Nephron (organoid): ENCODE measurements at regions not wholly inside any gene's neighbourhood (a gene's known extent, or its start where the extent isn't known, plus 50 kb on each side); places are given as distances from the start of the nearest gene placed in this dataset.

Experiments used
- H3K27ac Mint-ChIP-seq, 3 experiments: 2 replicates each; pipeline ENCODE4 v1.8.0; 2020; ENCODE audit warnings: mixed read lengths in 3 of 3, mild to moderate bottlenecking in 2 of 3, moderate library complexity in 1 of 3
- H3K27me3 Mint-ChIP-seq: 2 replicates; pipeline ENCODE4 v1.8.0; 2021; ENCODE audit warnings: low read depth, mild to moderate bottlenecking, moderate library complexity, mixed read lengths
- H3K36me3 Mint-ChIP-seq: 2 replicates; pipeline ENCODE4 v1.8.0; 2020; ENCODE audit warnings: low read depth, mixed read lengths
- H3K4me1 Mint-ChIP-seq: 2 replicates; pipeline ENCODE4 v1.8.0; 2020; ENCODE audit warnings: mixed read lengths
- H3K4me3 Mint-ChIP-seq, 3 experiments: 2 replicates each; pipeline ENCODE4 v1.8.0; 2020; ENCODE audit warnings: mild to moderate bottlenecking in 3 of 3, mixed read lengths in 3 of 3, moderate library complexity in 2 of 3
- H3K9me3 Mint-ChIP-seq: 2 replicates; pipeline ENCODE4 v1.8.0; 2020; ENCODE audit warnings: mixed read lengths
- TF ChIP-seq, protein P1 (sequence below), 3 experiments: fragments of 200-600 bp; sonication (generic); IDR thresholded peaks; one replicate each; pipeline ENCODE4 v1.5.0; 2021; ENCODE audit warnings: antibody characterized with exemption in 3 of 3; ENCODE audit not compliant: unreplicated experiment in 3 of 3

DNA sequence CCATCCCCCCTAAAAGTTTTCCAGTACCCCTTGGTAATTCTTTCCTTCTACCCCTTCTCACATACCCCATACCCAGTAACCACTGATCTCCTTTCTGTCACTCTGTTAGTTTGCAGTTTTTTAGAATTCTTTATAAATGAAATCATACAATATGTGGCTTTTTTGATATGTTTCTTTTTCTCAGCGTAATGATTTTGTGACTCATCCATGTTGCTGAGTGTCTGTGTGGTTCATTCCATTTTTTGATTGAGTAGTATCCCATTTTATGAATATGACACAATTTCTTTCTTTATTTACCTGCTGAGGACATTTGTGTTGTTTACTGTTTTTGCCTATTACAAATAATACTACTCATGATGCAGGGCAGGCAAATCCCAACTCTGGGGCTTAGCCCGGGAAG is 1605.3 kb downstream of the BRINP3 start:
- no peaks in the 10 kb centered on the region for H3K4me1 Mint-ChIP-seq
- peaks cover 2% of the 10 kb centered on the region for H3K9me3 Mint-ChIP-seq
- H3K27me3 Mint-ChIP-seq, result no peaks in the 10 kb centered on the region
- H3K27ac Mint-ChIP-seq, result no peak overlapping the region
- TF ChIP-seq, protein P1, sequence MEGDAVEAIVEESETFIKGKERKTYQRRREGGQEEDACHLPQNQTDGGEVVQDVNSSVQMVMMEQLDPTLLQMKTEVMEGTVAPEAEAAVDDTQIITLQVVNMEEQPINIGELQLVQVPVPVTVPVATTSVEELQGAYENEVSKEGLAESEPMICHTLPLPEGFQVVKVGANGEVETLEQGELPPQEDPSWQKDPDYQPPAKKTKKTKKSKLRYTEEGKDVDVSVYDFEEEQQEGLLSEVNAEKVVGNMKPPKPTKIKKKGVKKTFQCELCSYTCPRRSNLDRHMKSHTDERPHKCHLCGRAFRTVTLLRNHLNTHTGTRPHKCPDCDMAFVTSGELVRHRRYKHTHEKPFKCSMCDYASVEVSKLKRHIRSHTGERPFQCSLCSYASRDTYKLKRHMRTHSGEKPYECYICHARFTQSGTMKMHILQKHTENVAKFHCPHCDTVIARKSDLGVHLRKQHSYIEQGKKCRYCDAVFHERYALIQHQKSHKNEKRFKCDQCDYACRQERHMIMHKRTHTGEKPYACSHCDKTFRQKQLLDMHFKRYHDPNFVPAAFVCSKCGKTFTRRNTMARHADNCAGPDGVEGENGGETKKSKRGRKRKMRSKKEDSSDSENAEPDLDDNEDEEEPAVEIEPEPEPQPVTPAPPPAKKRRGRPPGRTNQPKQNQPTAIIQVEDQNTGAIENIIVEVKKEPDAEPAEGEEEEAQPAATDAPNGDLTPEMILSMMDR (IDR thresholded peaks at IDR 0.05; ENCODE audit: unreplicated experiment in 3 of 3), result no peak
- H3K36me3 Mint-ChIP-seq, result no peaks in the 10 kb centered on the region
- no peak overlapping the region for H3K4me3 Mint-ChIP-seq

DNA sequence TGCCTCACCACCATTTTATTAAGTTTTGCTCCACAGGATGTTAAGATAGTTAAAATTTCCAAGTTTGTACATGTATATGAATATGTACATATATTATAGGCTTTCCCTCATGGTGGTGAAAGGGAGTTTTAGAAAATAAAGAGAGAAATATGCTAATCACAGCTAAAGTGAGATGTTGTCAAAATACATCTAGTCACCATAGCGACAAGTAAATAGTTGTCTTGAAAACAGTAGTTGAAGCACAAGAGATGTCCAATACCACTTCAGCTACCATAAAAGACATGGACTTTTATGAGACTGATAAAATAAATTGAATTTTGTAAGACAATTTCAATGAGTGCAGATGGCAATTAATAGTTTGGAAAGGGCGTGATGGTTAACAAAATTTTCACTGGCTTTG is 1600.0 kb downstream of the BRINP3 start:
- H3K27ac Mint-ChIP-seq, result no peak overlapping the region
- no peaks in the 10 kb centered on the region for H3K27me3 Mint-ChIP-seq
- TF ChIP-seq, protein P1 (IDR thresholded peaks at IDR 0.05; ENCODE audit: unreplicated experiment in 3 of 3), result no peak
- H3K9me3 Mint-ChIP-seq, result no peaks in the 10 kb centered on the region
- H3K4me3 Mint-ChIP-seq, result no peak overlapping the region
- no peaks in the 10 kb centered on the region for H3K36me3 Mint-ChIP-seq
- no peaks in the 10 kb centered on the region for H3K4me1 Mint-ChIP-seq

DNA sequence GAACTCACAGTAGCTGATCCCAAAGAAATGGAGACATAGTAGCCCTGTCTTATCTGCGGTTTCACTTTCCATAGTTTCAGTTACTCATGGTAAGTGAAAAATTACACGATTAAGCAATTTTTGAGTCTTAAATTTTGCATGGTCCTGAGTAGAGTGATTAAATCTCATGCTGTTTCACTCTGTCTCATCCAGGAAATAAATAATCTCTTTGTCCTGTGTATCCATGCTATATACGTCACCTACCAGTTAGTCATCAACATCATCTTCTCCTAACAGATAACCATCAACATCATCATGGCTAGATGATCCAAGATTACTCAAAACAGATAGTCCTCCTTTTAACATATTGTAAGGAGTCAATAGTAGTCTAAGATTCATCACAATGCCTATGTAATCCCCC is 1589.3 kb downstream of the BRINP3 start:
- Mint-ChIP-seq H3K36me3 (no peaks in the 10 kb centered on the region), H3K4me3 (no peak overlapping the region), H3K4me1 (no peaks in the 10 kb centered on the region), H3K9me3 (no peaks in the 10 kb centered on the region), H3K27ac (no peak overlapping the region), H3K27me3 (peaks cover 3% of the 10 kb centered on the region)
- TF ChIP-seq, protein P1 (IDR thresholded peaks at IDR 0.05; ENCODE audit: unreplicated experiment in 3 of 3), result no peak

DNA sequence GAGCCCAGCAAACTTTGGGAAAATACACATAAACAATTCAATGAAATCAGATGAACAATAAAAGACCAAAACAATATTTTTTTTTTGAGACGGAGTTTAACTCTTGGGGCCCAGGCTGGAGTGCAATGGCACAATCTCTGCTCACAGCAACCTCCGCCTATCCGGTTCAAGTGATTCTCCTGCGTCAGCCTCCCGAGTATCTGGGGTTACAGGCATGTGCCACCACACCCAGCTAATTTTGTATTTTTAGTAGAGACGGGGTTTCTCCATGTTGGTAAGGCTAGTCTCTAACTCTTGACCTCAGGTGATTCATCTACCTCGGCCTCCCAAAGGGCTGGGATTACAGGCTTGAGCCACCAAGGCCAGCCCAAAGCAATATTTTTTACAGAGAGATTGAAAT is 1588.5 kb downstream of the BRINP3 start:
- no peaks in the 10 kb centered on the region for H3K4me1 Mint-ChIP-seq
- H3K27ac Mint-ChIP-seq, result no peak overlapping the region
- TF ChIP-seq, protein P1 (IDR thresholded peaks at IDR 0.05; ENCODE audit: unreplicated experiment in 3 of 3), result no peak
- H3K27me3 Mint-ChIP-seq, result peaks cover 3% of the 10 kb centered on the region
- no peaks in the 10 kb centered on the region for H3K9me3 Mint-ChIP-seq
- H3K4me3 Mint-ChIP-seq, result no peak overlapping the region
- H3K36me3 Mint-ChIP-seq, result no peaks in the 10 kb centered on the region

DNA sequence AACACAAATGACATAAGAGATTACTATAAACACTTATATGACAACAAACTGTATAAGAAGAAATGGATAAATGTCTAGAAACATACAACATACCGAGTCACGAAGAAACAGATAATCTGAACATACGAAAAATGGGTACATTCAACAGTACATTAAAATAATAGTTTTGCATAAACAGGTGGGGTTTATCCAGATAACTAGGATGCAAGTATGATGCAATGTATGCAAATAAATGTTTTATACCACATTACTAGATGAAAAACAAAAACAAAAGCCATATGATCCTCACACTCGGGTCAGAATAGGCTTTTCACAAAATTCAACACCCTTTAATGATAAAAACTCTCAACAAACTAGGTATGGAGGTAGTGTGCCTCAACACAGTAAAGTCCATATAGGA is 1585.7 kb downstream of the BRINP3 start:
- Mint-ChIP-seq H3K36me3 (no peaks in the 10 kb centered on the region), H3K4me3 (no peak overlapping the region), H3K4me1 (no peaks in the 10 kb centered on the region), H3K27me3 (peaks cover 3% of the 10 kb centered on the region), H3K9me3 (no peaks in the 10 kb centered on the region), H3K27ac (no peak overlapping the region)
- TF ChIP-seq, protein P1 (IDR thresholded peaks at IDR 0.05; ENCODE audit: unreplicated experiment in 3 of 3), result no peak

DNA sequence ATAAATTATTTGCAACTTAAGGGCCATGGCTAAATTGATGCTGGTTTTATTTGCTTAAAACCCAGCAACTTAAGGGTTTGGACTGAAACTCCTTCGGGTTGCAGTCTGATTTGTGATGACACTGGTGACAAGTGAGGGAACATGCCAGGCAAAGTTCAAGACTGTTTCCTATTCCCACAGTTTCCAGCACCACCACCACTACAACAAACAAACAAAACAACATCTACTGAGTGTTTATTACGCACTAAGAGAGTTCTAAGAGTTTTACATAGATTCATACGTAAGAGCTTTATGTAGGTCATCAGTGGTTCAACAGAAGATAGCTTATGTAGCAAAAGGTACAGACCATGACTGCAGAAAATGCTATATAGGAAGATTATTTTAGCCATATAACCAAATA is 1582.1 kb downstream of the BRINP3 start:
- H3K27ac Mint-ChIP-seq, result no peak overlapping the region
- H3K36me3 Mint-ChIP-seq, result no peaks in the 10 kb centered on the region
- H3K4me3 Mint-ChIP-seq, result no peak overlapping the region
- TF ChIP-seq, protein P1 (IDR thresholded peaks at IDR 0.05; ENCODE audit: unreplicated experiment in 3 of 3), result no peak
- no peaks in the 10 kb centered on the region for H3K4me1 Mint-ChIP-seq
- no peaks in the 10 kb centered on the region for H3K27me3 Mint-ChIP-seq
- H3K9me3 Mint-ChIP-seq, result no peaks in the 10 kb centered on the region
